Skin epidermis (tissue), 12 donors: ENCODE measurements at regions not wholly inside any gene's neighbourhood (a gene's known extent, or its start where the extent isn't known, plus 50 kb on each side); places are given as distances from the start of the nearest gene placed in this dataset.
"Not testable (repeated sequence)": the region's sequence is repeated elsewhere in the genome, so short reads cannot be mapped to it uniquely, and the experiment has no call there.

Source experiments
- H3K27ac ChIP-seq, 21 experiments: fragments of 200-600 bp; sonication (generic) in 11 of 21; one replicate each; pipeline ENCODE4 v1.5.0; 2020; ENCODE audit warnings: mild to moderate bottlenecking in 3 of 21, inconsistent platforms in 2 of 21, moderate library complexity in 2 of 21
- H3K4me3 ChIP-seq, 7 experiments: fragments of 200-600 bp; sonication (generic) in 2 of 7; one replicate each; pipeline ENCODE4 v1.5.0; 2020; ENCODE audit warnings: inconsistent platforms in 2 of 7, mild to moderate bottlenecking in 2 of 7, moderate library complexity in 1 of 7

DNA sequence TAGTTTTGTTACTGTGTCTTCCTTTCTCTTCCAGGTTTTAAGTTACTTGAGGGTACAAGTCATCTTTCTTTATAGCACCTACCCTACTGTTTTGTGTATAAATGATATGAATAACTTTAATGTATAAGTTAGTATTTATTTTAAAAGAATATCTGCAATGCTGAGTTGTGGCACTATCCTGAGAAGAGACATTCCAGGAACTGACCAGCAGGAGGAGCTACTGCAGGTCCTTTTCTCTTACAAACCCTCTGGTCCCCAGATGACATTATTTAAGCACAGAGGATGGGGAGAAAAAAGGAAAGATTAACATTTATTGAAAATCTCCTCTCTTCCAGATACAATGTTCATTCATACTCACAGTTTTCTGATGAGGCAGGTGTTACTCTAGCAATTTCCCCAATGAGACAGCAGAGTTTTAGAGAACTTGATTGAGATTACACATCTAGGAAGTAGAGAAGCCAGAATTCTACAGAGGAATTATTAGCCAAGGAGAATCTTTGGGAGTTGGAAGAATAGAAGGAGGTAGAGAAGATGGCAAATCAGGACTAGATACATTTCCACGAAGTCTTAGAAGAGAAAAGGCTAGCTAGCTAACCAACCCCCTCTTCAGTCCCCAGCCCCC lies 541.2 kb upstream of the API5 start:
- no peak overlapping the region for H3K27ac ChIP-seq
- H3K4me3 ChIP-seq: no peak overlapping the region

DNA sequence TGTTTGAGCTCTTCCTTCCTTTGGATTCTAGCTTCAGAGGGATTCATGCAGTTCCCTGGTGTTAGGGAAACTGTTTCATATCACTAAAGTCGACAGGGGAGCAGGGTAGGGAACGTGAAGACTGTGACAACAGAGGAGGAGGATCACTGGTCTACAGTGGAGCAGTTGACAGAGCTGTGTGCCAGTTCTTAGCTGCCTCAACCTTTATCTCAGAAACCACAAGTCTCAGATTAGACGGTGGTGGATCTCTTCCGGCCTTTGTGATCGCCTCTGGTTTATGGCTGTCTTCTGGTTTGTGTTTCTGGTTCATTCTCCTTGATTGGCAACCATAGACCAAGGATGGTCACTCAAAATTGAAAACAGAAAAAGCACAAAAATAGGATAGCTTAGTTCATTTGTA lies 538.9 kb upstream of the API5 start:
- Histone ChIP-seq H3K4me3 (no peak overlapping the region), H3K27ac (no peak overlapping the region)

DNA sequence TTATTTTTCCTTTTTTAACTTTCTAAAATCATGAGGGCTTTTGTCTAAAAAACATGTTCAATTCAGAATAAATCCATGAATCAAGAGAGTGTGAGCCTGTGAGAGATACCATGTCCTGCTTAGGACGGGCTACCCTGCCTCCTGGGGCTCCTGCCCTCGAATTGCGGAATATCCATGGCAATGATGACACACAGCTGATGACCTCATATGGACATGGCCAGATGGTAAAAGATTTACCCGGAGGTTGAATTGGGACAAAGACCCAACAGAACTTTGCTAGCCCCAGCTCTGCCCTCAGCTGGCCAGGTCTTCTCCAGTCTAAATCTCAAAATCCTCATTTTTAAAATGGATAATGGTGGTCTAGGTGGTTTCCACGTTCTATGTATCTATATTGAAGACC lies 538.1 kb upstream of the API5 start:
- Histone ChIP-seq H3K4me3 (no peak overlapping the region), H3K27ac (no peak overlapping the region)

DNA sequence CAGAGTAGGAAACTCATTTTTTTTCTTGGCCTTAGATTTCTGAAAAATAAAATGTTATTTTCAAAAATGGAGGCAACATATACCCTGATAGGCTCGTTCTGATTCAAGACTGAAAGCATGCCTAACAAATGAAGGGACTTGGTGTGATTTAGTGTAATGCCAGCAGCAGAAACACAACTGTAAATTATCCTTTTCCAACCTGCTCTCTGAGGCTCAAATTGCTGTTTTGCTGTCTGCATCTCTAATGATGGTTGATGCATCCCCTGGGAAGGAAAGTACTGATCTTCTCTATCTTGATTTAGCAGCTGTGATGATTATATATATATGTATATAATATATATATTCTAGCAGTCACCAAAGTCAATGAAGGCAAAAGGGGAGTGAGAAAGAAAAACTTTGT lies 537.2 kb upstream of the API5 start:
- H3K4me3 ChIP-seq: no peak overlapping the region
- H3K27ac ChIP-seq: no peak overlapping the region

DNA sequence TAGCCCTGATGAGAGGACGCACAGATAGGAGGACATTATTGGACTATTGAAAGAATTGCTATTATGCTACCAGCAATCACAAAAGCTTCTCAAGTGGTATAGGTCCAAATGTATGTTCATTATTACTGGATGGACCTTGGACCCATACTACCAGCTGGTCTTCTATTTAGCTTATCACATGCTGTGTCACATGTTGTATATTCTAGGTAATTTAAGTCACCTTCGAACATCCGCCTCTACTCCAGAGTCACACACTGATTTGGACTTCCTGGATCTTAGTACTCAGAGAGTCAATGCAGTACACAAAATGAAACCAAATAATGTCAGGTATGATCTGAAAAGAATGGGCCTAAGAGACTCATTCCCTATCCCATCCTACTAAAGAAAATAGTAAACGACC lies 534.0 kb upstream of the API5 start:
- no peak overlapping the region for H3K27ac ChIP-seq

DNA sequence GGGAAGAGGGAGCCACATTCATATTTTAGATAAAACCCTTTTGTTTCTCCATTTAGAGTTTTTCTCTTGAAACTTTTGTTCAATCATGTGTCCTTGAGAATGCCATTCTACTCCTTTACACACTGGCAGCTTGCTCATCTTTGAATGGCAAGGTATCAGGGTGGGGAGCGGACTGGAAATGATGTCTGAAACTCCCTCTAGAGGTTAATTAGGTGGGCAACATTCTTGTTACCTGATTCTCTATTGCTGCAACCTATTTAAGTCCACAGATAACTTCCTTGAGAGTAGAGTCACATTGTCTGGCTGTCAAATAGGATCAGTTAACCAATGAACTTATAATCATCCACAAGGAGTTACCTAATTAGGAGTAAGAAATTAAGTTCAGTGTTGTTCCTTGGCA lies 533.6 kb upstream of the API5 start:
- Histone ChIP-seq H3K27ac (no peak overlapping the region), H3K4me3 (no peak overlapping the region)

More for the DNA sequence above, 534.0 kb upstream of the API5 start:
- H3K4me3 ChIP-seq: no peak overlapping the region

DNA sequence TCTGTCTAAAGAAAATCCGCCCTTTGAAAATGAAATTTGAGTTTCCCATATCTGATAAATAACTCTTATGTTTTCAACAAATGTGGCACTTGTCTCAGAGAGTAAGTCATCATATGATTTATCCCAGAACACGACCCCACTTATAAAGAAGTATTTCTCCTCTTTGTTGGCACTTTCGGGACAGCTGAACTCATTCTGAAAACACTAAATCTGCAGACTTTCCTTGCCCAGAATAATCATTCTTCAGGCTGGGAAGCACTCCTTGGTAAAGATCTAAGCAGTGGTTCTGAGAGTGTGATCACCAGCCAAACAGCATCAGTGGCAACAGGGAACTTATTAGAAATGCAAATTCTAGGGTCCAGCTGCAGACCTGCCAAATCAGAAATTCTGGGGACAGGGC lies 532.2 kb upstream of the API5 start:
- Histone ChIP-seq H3K27ac (no peak overlapping the region), H3K4me3 (no peak overlapping the region)

DNA sequence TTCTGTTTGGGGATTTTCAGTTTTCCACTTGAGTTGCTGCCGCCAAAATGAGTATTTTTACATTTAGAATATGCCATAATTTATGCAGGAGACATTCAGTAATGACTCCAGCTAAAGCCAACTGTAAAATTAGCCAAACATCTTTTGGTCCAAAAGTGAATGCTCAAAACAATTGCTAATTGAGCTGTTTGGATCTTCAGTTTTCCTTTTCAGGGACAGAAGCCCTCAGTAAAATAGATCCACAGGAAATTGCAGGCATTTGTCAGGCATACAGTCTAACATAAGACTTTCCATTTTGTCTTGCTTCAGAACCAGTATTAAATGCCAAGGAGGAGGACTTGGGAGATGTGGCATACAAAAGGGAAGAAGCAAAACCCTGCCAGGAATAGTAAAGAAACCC lies 524.8 kb upstream of the API5 start:
- no peak overlapping the region for H3K27ac ChIP-seq
- H3K4me3 ChIP-seq: no peak overlapping the region

DNA sequence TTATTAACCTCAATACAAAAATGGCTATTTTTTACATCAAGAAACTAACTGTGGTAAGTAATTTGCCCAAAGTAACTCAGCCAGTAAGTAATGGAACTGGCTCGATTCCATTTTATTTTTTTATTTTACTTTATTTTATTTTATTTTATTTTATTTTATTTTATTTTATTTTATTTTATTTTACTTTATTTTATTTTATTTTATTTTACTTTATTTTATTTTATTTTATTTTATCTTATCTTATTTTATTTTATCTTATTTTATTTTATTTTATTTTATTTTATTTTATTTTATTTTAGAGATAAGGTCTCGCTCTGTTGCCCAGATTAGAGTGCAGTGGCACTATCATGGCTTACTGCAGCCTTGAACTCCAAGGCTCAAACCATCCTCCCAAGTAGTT lies 516.3 kb upstream of the API5 start:
- H3K27ac ChIP-seq, H3K4me3 ChIP-seq: not testable (repeated sequence)

DNA sequence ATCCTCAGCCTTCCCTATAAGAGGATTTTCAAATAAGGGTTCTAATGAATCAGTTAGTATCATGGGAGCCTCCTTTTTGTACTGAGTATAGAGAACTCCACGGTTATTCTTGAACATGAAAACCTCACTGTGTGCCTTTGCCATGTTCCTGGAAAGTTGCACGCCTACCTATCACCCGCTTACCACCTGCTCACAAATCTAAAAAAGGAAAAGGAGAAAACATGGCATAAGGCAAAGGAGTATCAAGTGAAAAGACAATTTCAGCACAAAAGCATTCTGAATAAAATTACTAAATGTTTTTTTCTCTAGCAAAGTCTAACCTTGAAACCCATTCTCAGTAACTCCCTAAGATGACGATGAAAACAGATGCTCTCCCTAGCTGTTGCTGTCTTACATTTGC lies 511.8 kb upstream of the API5 start:
- Histone ChIP-seq H3K4me3 (no peak overlapping the region), H3K27ac (no peak overlapping the region)

DNA sequence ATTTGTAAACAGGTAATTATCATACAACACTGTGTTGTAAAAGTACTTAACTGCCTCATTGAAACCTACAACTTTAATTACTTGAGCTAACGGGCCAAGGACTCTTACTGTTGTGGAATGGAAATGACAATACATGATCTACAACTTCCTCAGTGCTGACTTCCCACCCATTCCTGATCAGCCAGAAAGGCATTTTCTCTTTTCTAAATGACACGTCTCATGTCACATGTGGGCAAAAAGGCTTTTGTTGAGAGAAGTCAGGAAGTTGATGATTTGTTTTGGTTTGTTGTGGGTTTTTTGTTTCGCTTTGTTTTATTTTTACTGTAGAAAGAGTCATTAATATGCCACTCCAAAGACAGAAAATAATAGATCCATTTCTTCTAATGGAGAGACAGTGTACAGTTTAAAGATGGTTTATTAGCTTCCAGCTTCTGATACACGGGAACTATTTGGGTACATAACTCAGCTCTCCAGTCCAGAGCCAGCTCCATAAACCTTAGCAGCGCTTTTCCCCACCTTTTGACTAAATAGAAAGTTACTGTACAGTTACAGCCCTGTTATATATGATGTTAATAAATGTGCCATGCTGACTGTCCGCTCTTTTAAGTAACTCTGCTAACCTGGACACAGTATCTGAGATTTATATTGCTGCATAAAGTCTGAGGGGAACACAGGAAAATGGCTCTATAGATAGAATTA lies 509.4 kb upstream of the API5 start:
- no peak overlapping the region for H3K27ac ChIP-seq
- no peak overlapping the region for H3K4me3 ChIP-seq

DNA sequence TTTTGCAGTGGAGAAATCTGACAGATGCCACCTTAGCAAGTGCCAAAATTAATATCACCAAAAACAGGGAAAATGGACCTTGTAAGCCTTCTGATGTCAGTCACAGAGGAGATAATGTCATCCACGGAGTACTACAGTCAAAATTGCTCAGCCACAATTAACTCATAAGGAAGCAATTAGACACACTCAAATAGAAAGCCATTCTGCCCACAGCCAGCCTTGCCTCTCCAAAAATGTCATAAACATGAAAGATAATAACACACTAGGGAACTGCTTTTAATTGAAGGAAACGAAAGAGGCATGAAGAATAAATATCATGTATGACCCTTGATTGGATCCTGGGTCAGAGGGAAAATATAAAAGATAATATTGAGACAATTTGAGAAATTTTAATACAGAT lies 505.6 kb upstream of the API5 start:
- H3K4me3 ChIP-seq: no peak overlapping the region
- H3K27ac ChIP-seq: no peak overlapping the region

DNA sequence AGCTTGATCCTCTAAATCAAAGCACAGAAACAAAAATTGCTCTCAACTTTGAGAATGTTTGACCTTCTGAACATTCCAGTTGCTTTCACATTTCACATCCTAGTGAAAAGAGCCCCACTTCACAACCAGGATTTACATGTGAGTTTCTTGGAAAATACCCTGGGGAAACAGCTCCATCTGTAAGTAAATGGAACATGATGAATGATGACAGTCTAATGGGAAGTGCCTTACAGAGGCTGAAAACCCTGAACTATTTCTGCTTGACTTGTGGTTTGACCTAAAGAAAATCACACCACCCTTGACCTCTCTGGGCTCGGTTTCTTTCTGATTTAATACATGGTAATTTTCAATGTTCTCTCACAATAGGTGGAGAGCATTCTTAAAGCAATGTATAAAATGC lies 499.4 kb upstream of the API5 start:
- H3K4me3 ChIP-seq: no peak overlapping the region
- H3K27ac ChIP-seq: no peak overlapping the region

DNA sequence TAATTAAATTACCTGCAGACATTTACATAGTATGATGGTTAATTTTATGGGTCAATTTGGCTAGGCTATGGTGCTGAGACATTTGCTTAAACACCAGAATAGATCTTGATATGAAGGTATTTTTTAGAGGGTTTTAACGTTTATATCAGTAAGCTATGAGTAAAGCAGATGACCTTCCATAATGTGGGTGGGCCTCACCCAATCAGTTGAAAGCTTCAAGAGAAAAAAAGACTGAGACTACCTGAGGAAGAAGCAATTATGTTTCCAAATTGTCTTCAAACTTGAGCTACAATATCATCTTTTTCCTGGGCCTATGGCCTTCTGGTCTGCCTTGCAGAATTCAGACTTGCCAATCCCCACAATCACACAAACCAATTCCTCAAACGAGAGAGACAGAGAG lies 498.8 kb upstream of the API5 start:
- no peak overlapping the region for H3K27ac ChIP-seq
- H3K4me3 ChIP-seq: no peak overlapping the region

DNA sequence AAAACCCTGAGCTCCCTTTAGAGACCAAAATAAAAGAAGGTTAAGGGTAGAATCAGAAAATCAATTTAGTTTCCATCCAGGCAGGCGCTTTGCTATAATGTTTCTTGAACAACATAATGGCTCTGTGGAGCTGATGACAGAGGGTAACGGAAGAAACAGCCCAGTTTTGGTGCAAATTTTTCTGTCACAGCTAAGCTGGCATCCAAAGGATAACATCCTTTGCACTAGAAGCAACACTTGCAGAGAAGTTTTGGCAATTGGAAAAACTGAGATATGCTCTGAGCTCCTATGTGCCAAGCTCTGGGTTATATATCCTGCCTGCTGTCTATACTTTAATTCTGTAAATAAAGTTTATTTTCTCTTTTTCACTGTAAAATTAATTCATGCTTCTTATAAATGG lies 495.3 kb upstream of the API5 start:
- Histone ChIP-seq H3K4me3 (no peak overlapping the region), H3K27ac (no peak overlapping the region)

DNA sequence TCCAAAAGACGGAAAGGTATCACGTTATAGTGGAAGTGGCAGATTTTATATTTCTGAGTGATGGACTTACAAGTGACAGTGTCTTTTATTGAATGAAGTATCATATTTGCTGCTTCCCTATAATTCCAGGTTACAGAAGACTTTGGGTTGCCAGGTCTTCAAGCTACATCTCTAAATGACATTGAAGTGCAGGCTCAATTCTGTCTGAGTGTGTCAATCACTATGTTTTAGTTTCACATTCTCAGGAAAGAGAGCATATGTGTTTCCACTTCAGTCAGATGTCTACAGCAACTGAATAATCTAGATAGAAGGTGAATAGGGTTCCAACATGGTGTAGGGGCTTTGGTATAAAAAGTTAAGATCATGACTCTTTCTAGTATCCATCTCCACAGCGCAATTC lies 492.7 kb upstream of the API5 start:
- H3K4me3 ChIP-seq: no peak overlapping the region
- no peak overlapping the region for H3K27ac ChIP-seq

DNA sequence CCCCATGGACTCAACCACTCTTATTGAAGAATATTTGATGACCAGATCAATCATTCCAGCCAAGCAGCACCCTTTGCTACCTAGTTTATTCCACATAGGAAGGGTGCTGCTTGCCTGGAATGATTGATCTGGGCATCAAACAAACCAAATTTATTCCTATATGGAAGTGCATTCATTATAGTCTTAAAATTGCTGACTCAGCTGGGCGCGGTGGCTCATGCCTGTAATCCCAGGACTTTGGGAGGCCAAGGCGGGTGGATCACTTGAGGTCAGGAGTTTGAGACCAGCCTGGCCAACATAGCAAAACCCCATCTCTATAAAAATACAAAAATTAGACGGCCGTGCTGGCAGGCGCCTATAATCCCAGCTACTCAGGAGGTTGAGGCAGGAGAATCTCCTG lies 489.6 kb upstream of the API5 start:
- not testable (repeated sequence) for H3K27ac ChIP-seq, H3K4me3 ChIP-seq

DNA sequence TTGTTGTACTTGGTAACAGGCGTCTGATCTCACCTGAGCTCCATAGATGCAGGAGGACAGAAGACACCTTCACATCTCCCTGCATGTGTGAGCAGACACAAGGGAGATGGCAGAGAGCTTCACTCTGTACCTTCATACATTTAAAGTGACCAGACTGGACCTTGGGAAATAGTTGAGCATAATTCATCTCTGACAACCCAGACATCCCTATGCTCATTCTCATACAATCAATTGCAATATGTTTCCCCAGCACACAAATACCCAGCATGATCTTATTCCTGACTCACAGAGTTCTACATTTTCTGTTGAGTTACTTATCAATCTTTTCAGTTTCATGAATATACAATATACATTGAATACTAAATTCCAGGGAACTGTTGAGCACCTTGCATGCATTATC lies 488.2 kb upstream of the API5 start:
- H3K27ac ChIP-seq: no peak overlapping the region
- no peak overlapping the region for H3K4me3 ChIP-seq

DNA sequence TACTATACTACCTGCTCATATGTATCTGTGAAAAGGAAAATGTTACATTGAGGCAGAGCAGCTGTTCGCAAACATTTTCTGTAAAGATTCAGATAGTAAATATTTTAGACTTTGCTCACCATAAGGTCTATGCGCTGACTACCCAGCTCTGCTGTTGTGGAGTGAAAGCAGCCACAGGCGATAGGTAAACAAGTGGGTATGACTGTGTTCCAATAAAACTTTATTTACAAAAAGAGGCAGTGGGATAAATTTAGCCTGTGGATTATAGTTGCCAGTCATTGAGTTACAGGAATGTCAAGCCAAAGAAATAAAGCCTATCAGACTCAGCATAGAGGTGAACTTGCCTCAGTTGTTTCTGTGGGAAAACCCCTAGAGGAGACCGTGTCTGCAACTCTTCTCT lies 487.7 kb upstream of the API5 start:
- Histone ChIP-seq H3K27ac (no peak overlapping the region), H3K4me3 (no peak overlapping the region)

DNA sequence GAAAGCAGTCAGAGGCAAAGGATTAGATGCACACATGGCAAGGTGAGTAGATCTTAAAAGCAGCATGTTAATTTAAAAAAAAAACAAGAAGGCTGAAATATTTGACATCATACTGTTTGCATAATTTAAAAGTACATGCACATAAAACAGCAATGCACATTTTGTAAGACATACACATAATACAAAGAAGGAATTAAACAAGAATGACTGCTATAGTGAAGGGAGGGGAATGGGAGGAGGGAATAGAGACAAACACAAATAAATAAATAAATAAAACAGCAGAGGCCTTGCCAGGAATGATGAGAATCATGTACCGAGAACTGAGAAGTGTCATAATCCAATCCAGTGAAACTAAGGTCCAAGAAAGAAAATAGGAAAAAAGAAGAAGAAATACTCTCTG lies 486.2 kb upstream of the API5 start:
- H3K27ac ChIP-seq: no peak overlapping the region
- H3K4me3 ChIP-seq: no peak overlapping the region

DNA sequence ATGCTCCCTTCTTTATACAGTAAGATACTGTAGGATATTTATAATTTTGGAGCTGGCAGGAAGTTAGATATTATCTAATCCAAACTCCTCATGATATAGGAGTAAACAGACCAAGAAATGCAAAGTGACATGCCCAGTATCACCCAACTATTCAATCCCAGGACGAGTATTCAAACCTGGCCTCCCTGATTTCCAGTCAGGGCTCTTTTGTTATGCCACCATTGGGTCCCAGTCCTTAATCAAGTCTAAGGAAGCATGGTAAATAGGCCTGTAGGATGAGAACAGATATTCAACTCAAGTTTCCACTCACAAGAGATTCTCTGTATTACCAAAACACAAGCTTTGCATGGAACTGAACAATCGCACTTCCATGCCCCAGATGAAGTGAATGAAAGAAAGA lies 484.0 kb upstream of the API5 start:
- no peak overlapping the region for H3K4me3 ChIP-seq
- H3K27ac ChIP-seq: no peak overlapping the region

DNA sequence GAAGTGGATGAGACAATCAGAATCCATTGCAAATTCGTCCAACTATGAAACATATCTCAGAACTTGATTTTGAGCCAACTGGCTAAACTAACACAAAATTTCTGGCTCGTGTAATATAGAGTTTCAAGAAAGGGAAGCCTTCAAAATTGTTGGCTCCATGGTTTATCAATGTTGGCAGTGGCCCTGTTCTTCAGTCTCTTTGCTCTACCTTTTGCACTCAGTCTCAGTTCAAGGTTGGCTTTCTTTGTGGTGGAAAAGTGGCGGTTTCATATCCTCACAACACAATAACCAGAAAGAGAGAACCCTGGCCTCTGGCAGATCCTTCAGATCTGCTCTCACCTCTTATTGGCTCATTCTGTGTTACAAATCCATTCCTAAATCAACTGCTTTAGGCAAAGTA lies 473.8 kb upstream of the API5 start:
- no peak overlapping the region for H3K27ac ChIP-seq
- H3K4me3 ChIP-seq: no peak overlapping the region
